ENCODE measurements at regions not wholly inside any gene's neighbourhood (a gene's known extent, or its start where the extent isn't known, plus 50 kb on each side); places are given as distances from the start of the nearest gene placed in this dataset.

DNA sequence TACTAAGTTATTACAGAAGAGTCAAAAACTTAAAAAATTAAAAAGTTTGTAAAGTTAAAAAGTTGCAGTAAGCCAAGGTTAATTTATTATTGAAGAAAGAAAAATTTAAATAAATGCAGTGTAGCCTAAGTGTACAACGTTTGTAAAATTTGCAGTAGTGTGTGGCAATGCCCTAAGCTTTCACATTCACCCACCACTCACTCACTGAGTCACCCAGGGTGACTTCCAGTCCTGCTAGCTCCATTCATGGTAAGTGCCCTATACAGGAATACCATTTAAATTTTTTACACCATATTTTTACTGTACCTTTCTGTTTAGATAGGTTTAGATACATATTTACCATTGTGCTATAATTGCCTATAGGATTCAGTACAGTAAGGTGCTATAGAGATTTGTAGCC lies 88.6 kb downstream of the CTH start:
- DNase-seq (ENCODE audit: low spot score) (no peak), ATAC-seq (no peak), FAIRE-seq (no peak)
- Histone ChIP-seq H3K4me3 (replicated peaks in 1 of 3; ENCODE audit: insufficient read depth in 1 of 3, low read depth in 2 of 3, low read length in 3 of 3) (no peak overlapping the region), H3K36me3 (replicated peaks in 1 of 2; ENCODE audit: control insufficient read depth in 1 of 2, insufficient read depth in 2 of 2, low read length in 2 of 2) (no peaks in the 10 kb centered on the region), H3K9ac (ENCODE audit: insufficient read depth, low read depth, low read length) (no peak overlapping the region), H3K27ac (ENCODE audit: extremely low read length, insufficient read depth, low read length) (no peak overlapping the region), H3K79me2 (ENCODE audit: insufficient read depth, low read length) (no peaks in the 10 kb centered on the region), H3K27me3 (ENCODE audit: control insufficient read depth in 1 of 2, insufficient read depth in 2 of 2, low read length in 2 of 2) (no peaks in the 10 kb centered on the region), H4K20me1 (ENCODE audit: insufficient read depth, low read length) (no peaks in the 10 kb centered on the region), H3K4me2 (ENCODE audit: low read depth, low read length) (no peak overlapping the region), H3K9me3 (ENCODE audit: low read length) (no peaks in the 10 kb centered on the region), H3K4me1 (ENCODE audit: insufficient read depth, low read length) (peaks cover 10% of the 10 kb centered on the region), H2AFZ (ENCODE audit: low read length) (no peak overlapping the region)
- ChIA-PET CTCF (ENCODE audit: low intra/inter-chr PET ratio, low total read pairs) (no interaction called here), POLR2A (no interaction called here)
- TF ChIP-seq TP53 (CRISPR knock-in tag; conservative IDR thresholded peaks at IDR 0.05), result no peak
- no peak for TF ChIP-seq ZNF567 (CRISPR knock-in tag; IDR thresholded peaks at IDR 0.05; ENCODE audit: borderline replicate concordance)
- no peak for TF ChIP-seq HMGA1 (CRISPR knock-in tag; conservative IDR thresholded peaks at IDR 0.05)
- TF ChIP-seq ZNF740 (CRISPR knock-in tag; IDR thresholded peaks at IDR 0.05), result no peak
- TF ChIP-seq ZSCAN5A (CRISPR knock-in tag; IDR thresholded peaks at IDR 0.05; ENCODE audit: borderline replicate concordance), result no peak
- TF ChIP-seq GFI1 (CRISPR knock-in tag; IDR thresholded peaks at IDR 0.05; ENCODE audit: borderline replicate concordance), result no peak
- TF ChIP-seq ZFX (CRISPR knock-in tag; IDR thresholded peaks at IDR 0.05; ENCODE audit: low read depth), result no peak
- no peak for TF ChIP-seq ATAD3A (CRISPR knock-in tag; IDR thresholded peaks at IDR 0.05)
- TF ChIP-seq, protein P1, sequence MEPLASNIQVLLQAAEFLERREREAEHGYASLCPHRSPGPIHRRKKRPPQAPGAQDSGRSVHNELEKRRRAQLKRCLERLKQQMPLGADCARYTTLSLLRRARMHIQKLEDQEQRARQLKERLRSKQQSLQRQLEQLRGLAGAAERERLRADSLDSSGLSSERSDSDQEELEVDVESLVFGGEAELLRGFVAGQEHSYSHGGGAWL (CRISPR knock-in tag; IDR thresholded peaks at IDR 0.05), result no peak
- no peak for TF ChIP-seq RAD21 (CRISPR knock-in tag; IDR thresholded peaks at IDR 0.05)
- no peak for TF ChIP-seq HES4 (CRISPR knock-in tag; IDR thresholded peaks at IDR 0.05; ENCODE audit: borderline replicate concordance)
- TF ChIP-seq, protein P2, sequence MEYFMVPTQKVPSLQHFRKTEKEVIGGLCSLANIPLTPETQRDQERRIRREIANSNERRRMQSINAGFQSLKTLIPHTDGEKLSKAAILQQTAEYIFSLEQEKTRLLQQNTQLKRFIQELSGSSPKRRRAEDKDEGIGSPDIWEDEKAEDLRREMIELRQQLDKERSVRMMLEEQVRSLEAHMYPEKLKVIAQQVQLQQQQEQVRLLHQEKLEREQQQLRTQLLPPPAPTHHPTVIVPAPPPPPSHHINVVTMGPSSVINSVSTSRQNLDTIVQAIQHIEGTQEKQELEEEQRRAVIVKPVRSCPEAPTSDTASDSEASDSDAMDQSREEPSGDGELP (IDR thresholded peaks at IDR 0.05; ENCODE audit: borderline replicate concordance, low read depth), result no peak
- TF ChIP-seq SIX1 (CRISPR knock-in tag; IDR thresholded peaks at IDR 0.05; ENCODE audit: borderline replicate concordance), result no peak
- no peak for TF ChIP-seq HNRNPL (IDR thresholded peaks at IDR 0.05; ENCODE audit: low read depth, low read length)
- TF ChIP-seq, protein P3, sequence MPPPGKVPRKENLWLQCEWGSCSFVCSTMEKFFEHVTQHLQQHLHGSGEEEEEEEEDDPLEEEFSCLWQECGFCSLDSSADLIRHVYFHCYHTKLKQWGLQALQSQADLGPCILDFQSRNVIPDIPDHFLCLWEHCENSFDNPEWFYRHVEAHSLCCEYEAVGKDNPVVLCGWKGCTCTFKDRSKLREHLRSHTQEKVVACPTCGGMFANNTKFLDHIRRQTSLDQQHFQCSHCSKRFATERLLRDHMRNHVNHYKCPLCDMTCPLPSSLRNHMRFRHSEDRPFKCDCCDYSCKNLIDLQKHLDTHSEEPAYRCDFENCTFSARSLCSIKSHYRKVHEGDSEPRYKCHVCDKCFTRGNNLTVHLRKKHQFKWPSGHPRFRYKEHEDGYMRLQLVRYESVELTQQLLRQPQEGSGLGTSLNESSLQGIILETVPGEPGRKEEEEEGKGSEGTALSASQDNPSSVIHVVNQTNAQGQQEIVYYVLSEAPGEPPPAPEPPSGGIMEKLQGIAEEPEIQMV (CRISPR knock-in tag; IDR thresholded peaks at IDR 0.05; ENCODE audit: low read depth), result no peak
- TF ChIP-seq NFE2L2 (IDR thresholded peaks at IDR 0.05; ENCODE audit: low read length), result no peak
- no peak for TF ChIP-seq MEF2D (CRISPR knock-in tag; IDR thresholded peaks at IDR 0.05)
- no peak for TF ChIP-seq TFDP2 (CRISPR knock-in tag; IDR thresholded peaks at IDR 0.05)
- intact Hi-C loops (cut with micrococcal nuclease; ENCODE audit: unreplicated experiment) (no loop called here), in situ Hi-C loops (cut with HindIII; ENCODE audit: extremely low pct_ligation_motif_present, low pct_unique_long_range_greater_than_20kb) (no loop called here)
- no TSS peak for BruUV-seq (replicated peaks)
- 9% methylated on average over 1 of the region's 1 CpG for WGBS (ENCODE audit: low lambda C conversion rate)
